ENCODE measurements at regions not wholly inside any gene's neighbourhood (a gene's known extent, or its start where the extent isn't known, plus 50 kb on each side); places are given as distances from the start of the nearest gene placed in this dataset.

GRCh38 chr14:101428409-101428808, 132.9 kb upstream of the DIO3 start:
- Histone ChIP-seq H3K4me1 (ENCODE audit: insufficient read depth) (no peaks in the 10 kb centered on the region), H3K27me3 (ENCODE audit: insufficient read depth) (no peaks in the 10 kb centered on the region), H3K9me2 (ENCODE audit: insufficient read depth) (0 out of 2 replicates have a peak, but pooled peaks cover 4% of the 10 kb centered on the region), H3K27ac (ENCODE audit: low read depth) (no peak overlapping the region), H4K20me1 (replicated peaks; ENCODE audit: insufficient read depth) (no peaks in the 10 kb centered on the region), H3K79me2 (replicated peaks; ENCODE audit: insufficient read depth) (no peaks in the 10 kb centered on the region), H3K4me2 (no peak overlapping the region), H3K4me3 (no peak overlapping the region), H2AFZ (no peak overlapping the region), H3F3A (replicated peaks; ENCODE audit: low read depth) (no peaks in the 10 kb centered on the region), H3K36me3 (ENCODE audit: insufficient read depth) (no peaks in the 10 kb centered on the region)
- peaks cover 4% of the 10 kb centered on the region; the same call in 2 of the 3 replicates for H3K4me1 Mint-ChIP-seq
- H3K27ac Mint-ChIP-seq: no peak overlapping the region
- DNase-seq (ENCODE audit: low spot score) (no peak), ATAC-seq (no peak)
- TF ChIP-seq EZH2phosphoT487 (IDR thresholded peaks at IDR 0.05; ENCODE audit: unreplicated experiment): no peak
- TF ChIP-seq ZNF462 (CRISPR knock-in tag; IDR thresholded peaks at IDR 0.05): no peak
- no peak for TF ChIP-seq REST (IDR thresholded peaks at IDR 0.05; ENCODE audit: unreplicated experiment)
- no peak for TF ChIP-seq POLR2AphosphoS5 (IDR thresholded peaks at IDR 0.05; ENCODE audit: low read depth)
- TF ChIP-seq, protein P1, sequence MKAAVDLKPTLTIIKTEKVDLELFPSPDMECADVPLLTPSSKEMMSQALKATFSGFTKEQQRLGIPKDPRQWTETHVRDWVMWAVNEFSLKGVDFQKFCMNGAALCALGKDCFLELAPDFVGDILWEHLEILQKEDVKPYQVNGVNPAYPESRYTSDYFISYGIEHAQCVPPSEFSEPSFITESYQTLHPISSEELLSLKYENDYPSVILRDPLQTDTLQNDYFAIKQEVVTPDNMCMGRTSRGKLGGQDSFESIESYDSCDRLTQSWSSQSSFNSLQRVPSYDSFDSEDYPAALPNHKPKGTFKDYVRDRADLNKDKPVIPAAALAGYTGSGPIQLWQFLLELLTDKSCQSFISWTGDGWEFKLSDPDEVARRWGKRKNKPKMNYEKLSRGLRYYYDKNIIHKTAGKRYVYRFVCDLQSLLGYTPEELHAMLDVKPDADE (IDR thresholded peaks at IDR 0.05): no peak
- no peak for TF ChIP-seq ZNF114 (CRISPR knock-in tag; IDR thresholded peaks at IDR 0.05)
- TF ChIP-seq JUNB (IDR thresholded peaks at IDR 0.05; ENCODE audit: unreplicated experiment): no peak
- no peak for TF ChIP-seq NANOG (IDR thresholded peaks at IDR 0.05; ENCODE audit: borderline replicate concordance)
- no peak for TF ChIP-seq STAT1 (IDR thresholded peaks at IDR 0.05; ENCODE audit: unreplicated experiment)
- TF ChIP-seq ZNF331 (CRISPR knock-in tag; IDR thresholded peaks at IDR 0.05; ENCODE audit: low read depth): no peak
- TF ChIP-seq, protein P2, sequence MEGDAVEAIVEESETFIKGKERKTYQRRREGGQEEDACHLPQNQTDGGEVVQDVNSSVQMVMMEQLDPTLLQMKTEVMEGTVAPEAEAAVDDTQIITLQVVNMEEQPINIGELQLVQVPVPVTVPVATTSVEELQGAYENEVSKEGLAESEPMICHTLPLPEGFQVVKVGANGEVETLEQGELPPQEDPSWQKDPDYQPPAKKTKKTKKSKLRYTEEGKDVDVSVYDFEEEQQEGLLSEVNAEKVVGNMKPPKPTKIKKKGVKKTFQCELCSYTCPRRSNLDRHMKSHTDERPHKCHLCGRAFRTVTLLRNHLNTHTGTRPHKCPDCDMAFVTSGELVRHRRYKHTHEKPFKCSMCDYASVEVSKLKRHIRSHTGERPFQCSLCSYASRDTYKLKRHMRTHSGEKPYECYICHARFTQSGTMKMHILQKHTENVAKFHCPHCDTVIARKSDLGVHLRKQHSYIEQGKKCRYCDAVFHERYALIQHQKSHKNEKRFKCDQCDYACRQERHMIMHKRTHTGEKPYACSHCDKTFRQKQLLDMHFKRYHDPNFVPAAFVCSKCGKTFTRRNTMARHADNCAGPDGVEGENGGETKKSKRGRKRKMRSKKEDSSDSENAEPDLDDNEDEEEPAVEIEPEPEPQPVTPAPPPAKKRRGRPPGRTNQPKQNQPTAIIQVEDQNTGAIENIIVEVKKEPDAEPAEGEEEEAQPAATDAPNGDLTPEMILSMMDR (conservative IDR thresholded peaks at IDR 0.05; ENCODE audit: low read depth in 2 of 2): no peak
- TF ChIP-seq EZH2 (IDR thresholded peaks at IDR 0.05; ENCODE audit: low read depth, unreplicated experiment): no peak
- TF ChIP-seq CREB1 (CRISPR knock-in tag; IDR thresholded peaks at IDR 0.05; ENCODE audit: low read depth): no peak
- H3K36me3 Mint-ChIP-seq (ENCODE audit: low read depth): no peaks in the 10 kb centered on the region; the same call in 2 of the 3 replicates
- peaks cover 3% of the 10 kb centered on the region for H3K27me3 Mint-ChIP-seq (ENCODE audit: insufficient read depth, low read depth, poor library complexity)
- no peak overlapping the region for H3K4me3 Mint-ChIP-seq
- peaks cover 23% of the 10 kb centered on the region; the same call in 2 of the 3 replicates for H3K9me3 Mint-ChIP-seq
